ENCODE measurements at regions not wholly inside any gene's neighbourhood (a gene's known extent, or its start where the extent isn't known, plus 50 kb on each side); places are given as distances from the start of the nearest gene placed in this dataset.

DNA sequence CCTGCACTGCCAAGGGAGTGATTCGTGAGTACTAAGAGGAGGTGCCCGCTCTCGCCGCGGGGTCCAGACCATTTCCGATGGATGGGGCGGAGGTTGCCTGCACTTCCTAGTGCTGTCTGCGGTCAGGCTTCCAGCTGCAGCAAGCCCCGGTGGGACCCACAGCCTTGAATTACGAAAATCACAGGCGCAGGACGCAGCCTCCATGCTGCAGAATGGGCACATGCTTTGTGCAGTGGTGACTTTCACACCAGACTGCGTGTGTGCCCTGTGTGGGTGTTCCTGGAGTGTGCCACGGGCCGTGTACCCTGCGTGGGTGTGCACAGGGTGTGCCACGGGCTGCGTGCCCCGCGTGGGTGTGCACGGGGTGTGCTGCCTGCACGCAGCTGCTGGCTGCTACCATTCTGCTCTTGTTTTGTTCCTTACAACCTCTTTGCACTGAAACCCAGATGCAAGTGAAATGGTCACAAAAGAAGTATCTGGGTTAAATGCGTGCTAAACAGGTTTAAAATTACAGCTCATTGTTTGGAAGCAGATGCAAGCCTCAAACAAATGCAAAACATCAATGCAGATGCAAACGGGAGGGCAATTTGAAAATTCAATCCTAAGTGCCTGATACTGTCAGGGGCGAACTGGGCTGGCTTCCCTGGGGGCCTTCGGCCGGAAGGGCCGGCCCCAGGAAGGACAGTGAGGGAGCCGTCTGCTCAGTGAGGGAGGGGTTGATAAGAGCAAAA is 221.2 kb upstream of the SOX1 start:
- TF ChIP-seq FOXM1 (IDR thresholded peaks at IDR 0.05; ENCODE audit: borderline replicate concordance), result no peak
- no peak for TF ChIP-seq FOXK2 (IDR thresholded peaks at IDR 0.05)
- TF ChIP-seq SUZ12 (IDR thresholded peaks at IDR 0.05), result no peak

Measured in HEK293T (cell line).